ENCODE measurements at regions not wholly inside any gene's neighbourhood (a gene's known extent, or its start where the extent isn't known, plus 50 kb on each side); places are given as distances from the start of the nearest gene placed in this dataset.

GRCh38 chr13:103370790-103371189 lies 304.6 kb upstream of the SLC10A2 start:
- TF ChIP-seq CTCF (IDR thresholded peaks at IDR 0.05; ENCODE audit: insufficient read depth, low read length, poor library complexity, severe bottlenecking): no peak
- no peak overlapping the region for H3K4me3 ChIP-seq (replicated peaks; ENCODE audit: low read depth, low read length)
- no peaks in the 10 kb centered on the region for H3K36me3 ChIP-seq (ENCODE audit: control insufficient read depth, insufficient read depth, low read length)
- DNase-seq (ENCODE audit: extremely low read depth, insufficient read length): no peak
- no peaks in the 10 kb centered on the region for H3K27me3 ChIP-seq (replicated peaks; ENCODE audit: control insufficient read depth, insufficient read depth, low read length)

GRCh38 chr13:103358255-103358932 lies 292.2 kb upstream of the SLC10A2 start:
- no peak overlapping the region for H3K4me3 ChIP-seq (replicated peaks; ENCODE audit: low read depth, low read length)

GRCh38 chr13:103356226-103356864 lies 290.1 kb upstream of the SLC10A2 start:
- H3K4me3 ChIP-seq (replicated peaks; ENCODE audit: low read depth, low read length): no peak overlapping the region
- H3K36me3 ChIP-seq (ENCODE audit: control insufficient read depth, insufficient read depth, low read length): no peaks in the 10 kb centered on the region
- DNase-seq (ENCODE audit: extremely low read depth, insufficient read length): no peak
- no peaks in the 10 kb centered on the region for H3K27me3 ChIP-seq (replicated peaks; ENCODE audit: control insufficient read depth, insufficient read depth, low read length)
- TF ChIP-seq CTCF (IDR thresholded peaks at IDR 0.05; ENCODE audit: insufficient read depth, low read length, poor library complexity, severe bottlenecking): no peak

More at GRCh38 chr13:103358255-103358932, 292.2 kb upstream of the SLC10A2 start:
- no peaks in the 10 kb centered on the region for H3K36me3 ChIP-seq (ENCODE audit: control insufficient read depth, insufficient read depth, low read length)
- no peak for DNase-seq (ENCODE audit: extremely low read depth, insufficient read length)
- H3K27me3 ChIP-seq (replicated peaks; ENCODE audit: control insufficient read depth, insufficient read depth, low read length): no peaks in the 10 kb centered on the region
- TF ChIP-seq CTCF (IDR thresholded peaks at IDR 0.05; ENCODE audit: insufficient read depth, low read length, poor library complexity, severe bottlenecking): no peak

GRCh38 chr13:103354171-103354570 lies 288.0 kb upstream of the SLC10A2 start:
- H3K27me3 ChIP-seq (replicated peaks; ENCODE audit: control insufficient read depth, insufficient read depth, low read length): no peaks in the 10 kb centered on the region
- no peak overlapping the region for H3K4me3 ChIP-seq (replicated peaks; ENCODE audit: low read depth, low read length)
- no peak for TF ChIP-seq CTCF (IDR thresholded peaks at IDR 0.05; ENCODE audit: insufficient read depth, low read length, poor library complexity, severe bottlenecking)
- no peak for DNase-seq (ENCODE audit: extremely low read depth, insufficient read length)
- no peaks in the 10 kb centered on the region for H3K36me3 ChIP-seq (ENCODE audit: control insufficient read depth, insufficient read depth, low read length)

- Histone ChIP-seq H3K4me3 (replicated peaks; ENCODE audit: low read depth, low read length) (no peak overlapping the region), H3K27me3 (replicated peaks; ENCODE audit: control insufficient read depth, insufficient read depth, low read length) (no peaks in the 10 kb centered on the region), H3K36me3 (ENCODE audit: control insufficient read depth, insufficient read depth, low read length) (no peaks in the 10 kb centered on the region)
- DNase-seq (ENCODE audit: extremely low read depth, insufficient read length): no peak
- TF ChIP-seq CTCF (IDR thresholded peaks at IDR 0.05; ENCODE audit: insufficient read depth, low read length, poor library complexity, severe bottlenecking): no peak
Observed at GRCh38 chr13:103351035-103351828, 285.0 kb upstream of the SLC10A2 start.
